HG02798 (cell line): ENCODE measurements at regions not wholly inside any gene's neighbourhood (a gene's known extent, or its start where the extent isn't known, plus 50 kb on each side); places are given as distances from the start of the nearest gene placed in this dataset.
"Not testable (repeated sequence)": the region's sequence is repeated elsewhere in the genome, so short reads cannot be mapped to it uniquely, and the experiment has no call there.

Experiments
- ATAC-seq: cut with Tn5 transposase; IDR thresholded peaks from one replicate; pipeline ENCODE4 v1.9.1; 2021; ENCODE audit warnings: mild to moderate bottlenecking; ENCODE audit not compliant: unreplicated experiment, poor library complexity

DNA sequence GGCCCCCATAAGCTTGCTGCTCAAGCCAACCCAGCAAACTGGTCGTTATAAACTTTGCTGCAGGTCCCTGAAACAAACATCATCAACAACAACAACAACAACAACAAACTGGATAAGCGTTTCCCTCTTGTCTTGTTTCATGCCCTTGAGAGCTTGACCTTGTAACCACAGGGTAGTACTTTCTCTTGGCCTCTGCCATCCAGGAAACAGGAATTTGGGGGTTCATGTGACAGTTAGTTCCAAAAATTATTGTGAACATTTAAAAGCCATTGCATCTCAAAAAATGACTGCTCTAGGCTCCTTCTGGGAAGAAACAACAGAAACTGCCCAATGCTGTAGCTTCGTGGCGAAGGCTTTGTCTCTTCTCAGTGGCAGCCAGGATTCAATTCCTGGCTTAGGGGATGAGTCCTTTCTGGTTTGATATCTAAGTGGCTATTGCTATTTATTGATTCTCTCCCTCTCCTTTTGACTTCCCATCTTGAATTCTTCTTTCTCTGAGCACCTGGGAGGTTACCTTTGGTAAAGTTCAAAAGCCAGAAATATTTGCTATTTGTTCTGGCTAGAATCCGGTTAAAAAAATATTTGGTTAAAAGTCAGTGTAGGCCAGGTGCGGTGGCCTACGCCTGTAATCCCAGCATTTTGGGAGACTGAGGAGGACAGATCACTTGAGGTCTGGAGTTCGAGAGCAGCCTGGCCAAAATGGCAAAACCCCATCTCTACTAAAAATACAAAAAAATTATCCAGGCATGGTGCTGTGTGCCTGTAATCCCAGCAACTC lies 52.0 kb upstream of the CPM start:
- ATAC-seq, result no peak

DNA sequence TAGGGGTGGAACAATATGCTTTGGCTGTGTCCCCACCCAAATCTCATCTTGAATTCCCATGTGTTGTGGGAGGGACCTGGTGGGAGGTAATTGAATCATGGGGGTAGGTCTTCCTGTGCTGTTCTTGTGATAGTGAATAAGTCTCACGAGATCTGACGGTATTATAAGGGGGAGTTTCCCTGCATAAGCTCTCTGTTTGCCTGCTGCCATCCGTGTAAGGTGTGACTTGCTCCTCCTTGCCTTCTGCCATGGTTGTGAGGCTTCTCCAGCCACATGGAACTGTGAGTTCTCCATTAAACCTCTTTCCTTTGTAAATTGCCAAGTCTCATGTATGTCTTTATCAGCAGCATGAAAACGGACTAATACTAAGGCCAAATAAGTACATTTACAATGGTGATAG lies 64.6 kb upstream of the CPM start:
- not testable (repeated sequence) for ATAC-seq

GRCh38 chr12:68998041-68998440 lies 65.1 kb upstream of the CPM start:
- ATAC-seq, result no peak

- ATAC-seq, result no peak
These were observed 67.1 kb upstream of the CPM start for GRCh38 chr12:69000074-69000473.

- no peak for ATAC-seq
These were observed 67.7 kb upstream of the CPM start for GRCh38 chr12:69000540-69001243.

DNA sequence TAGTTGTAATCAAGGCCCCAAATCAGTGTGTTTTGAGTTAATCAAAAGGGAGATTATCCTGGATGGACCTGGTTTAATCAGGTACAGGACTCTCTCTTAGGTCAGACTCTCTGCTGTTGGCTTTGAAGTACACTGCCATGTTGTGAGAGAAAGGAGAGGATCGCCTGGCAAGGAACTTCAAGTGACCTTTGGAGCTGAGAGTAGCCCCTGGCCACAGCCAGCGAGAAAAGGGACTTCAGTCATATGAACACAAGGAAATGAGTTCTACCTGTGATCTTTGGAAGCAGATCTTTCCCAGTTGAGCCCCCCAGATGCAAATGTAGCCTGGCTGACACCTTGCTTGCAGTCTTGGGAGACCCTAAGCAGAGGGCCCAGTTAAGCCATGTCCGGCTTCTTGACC lies 68.3 kb upstream of the CPM start:
- ATAC-seq, result no peak

- ATAC-seq, result no peak
These were observed 70.0 kb upstream of the CPM start for GRCh38 chr12:69002969-69003368.

- ATAC-seq, result no peak
These were observed 71.0 kb upstream of the CPM start for GRCh38 chr12:69003991-69004390.

DNA sequence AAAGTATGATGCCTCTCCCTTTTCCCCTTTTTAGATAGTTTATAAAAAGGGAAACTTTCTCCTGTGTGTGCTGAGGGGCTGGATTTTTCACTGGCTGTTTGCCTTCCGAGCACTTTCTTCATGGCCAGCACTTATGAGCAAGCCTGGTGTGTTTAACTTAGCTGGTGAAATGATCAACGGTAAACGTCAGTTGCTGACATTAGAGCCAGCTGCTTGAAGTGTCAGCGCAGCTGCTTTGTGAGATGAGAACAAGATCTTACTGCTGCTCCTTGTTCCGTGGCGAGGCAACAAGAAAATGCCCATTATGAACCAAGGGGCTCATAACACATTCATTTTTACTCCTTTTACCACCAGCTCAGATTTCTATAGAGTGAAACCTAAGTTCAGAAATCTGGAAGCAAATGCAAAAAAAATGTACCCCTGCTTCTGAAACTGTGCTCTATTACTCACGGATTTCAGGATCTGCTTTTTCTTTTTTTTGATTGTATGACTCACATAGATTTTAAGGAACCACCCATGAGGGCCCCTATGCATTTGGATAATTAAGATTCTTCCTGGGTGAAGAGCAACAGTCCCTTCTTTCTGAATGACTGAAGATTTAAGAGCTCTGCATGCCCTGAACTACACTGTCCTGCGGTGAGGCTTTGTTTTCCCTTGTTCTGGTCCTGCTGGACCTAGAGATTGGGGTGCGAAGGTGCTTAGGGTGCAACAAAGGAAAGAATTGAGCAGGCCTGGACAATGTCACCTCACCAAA lies 74.3 kb upstream of the CPM start:
- no peak for ATAC-seq

GRCh38 chr12:69007855-69008351 lies 74.9 kb upstream of the CPM start:
- ATAC-seq, result no peak

GRCh38 chr12:69008520-69008919 lies 75.5 kb upstream of the CPM start:
- no peak for ATAC-seq

GRCh38 chr12:69014047-69014446 lies 81.1 kb upstream of the CPM start:
- ATAC-seq, result no peak

- no peak for ATAC-seq
These were observed 82.0 kb upstream of the CPM start for GRCh38 chr12:69015017-69015416.

- no peak for ATAC-seq
These were observed 82.9 kb upstream of the CPM start for GRCh38 chr12:69015831-69016230.

GRCh38 chr12:69019082-69019481 lies 86.1 kb upstream of the CPM start:
- ATAC-seq, result no peak

- ATAC-seq, result no peak
These were observed 86.9 kb upstream of the CPM start for GRCh38 chr12:69019910-69020309.

- ATAC-seq, result no peak
These were observed 89.7 kb upstream of the CPM start for GRCh38 chr12:69022674-69023073.

DNA sequence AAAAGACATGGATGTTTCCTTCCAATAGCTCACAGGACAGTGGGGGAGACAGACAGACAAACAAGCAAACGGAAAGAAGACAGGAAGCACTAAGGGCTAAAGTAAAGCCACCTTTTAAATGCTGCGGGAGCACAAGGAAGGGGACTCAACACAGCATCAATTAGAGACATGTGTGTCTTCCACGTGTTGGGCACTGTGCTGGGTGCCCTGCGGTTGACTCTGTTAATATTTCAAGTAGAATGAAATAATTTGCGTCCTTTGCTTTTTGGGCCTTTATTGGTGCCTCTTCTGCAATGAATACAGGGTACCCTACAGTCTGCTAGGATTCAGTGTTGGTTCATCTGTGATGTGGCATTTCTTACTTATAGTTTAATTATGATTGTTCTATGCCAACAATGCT lies 90.9 kb upstream of the CPM start:
- ATAC-seq, result no peak

DNA sequence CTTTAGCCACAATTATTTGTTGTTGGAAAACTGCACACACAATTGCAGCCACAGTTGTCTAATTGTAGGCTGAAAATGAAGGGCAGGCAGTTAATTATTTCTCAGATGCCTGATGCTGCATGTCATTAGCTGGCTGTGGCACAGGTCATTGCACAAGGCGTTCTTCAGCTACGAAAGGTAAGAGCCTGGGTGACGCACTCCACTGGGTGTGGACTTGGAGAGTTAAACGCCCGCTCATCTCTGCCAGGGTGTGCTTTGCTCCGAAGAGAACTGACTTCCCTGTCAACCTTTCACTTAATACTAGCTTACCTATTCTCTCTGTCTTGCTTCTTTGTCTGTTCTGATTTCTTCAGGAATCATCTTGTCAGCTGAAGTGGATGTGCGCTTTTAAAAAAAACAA lies 91.4 kb upstream of the CPM start:
- no peak for ATAC-seq

GRCh38 chr12:69024907-69025306 lies 91.9 kb upstream of the CPM start:
- ATAC-seq, result no peak

DNA sequence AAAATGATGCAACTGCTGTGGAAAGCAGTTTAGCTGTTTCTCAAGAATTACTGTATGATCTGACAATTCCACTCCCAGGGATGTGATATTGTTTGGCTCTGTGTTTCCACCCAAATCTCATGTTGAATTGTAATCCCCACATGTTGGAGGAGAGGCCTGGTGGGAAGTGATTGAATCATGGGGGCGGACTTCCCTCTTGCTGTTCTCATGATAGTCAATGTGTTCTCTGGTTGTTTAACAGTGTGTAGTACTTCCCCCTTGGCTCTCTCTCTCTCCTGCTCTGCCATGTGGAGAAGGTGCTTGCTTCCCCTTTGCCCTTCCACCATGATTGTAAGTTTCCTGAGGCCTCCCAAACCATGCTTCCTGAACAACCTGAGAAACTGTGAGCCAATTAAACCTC lies 93.4 kb upstream of the CPM start:
- no peak for ATAC-seq
